K562 (cell line): ENCODE measurements at regions not wholly inside any gene's neighbourhood (a gene's known extent, or its start where the extent isn't known, plus 50 kb on each side); places are given as distances from the start of the nearest gene placed in this dataset.

Experiments used
- ATAC-seq: fragments of 200-7000 bp; cut with Tn5 transposase; 3 replicates; pipeline ENCODE4 v1.9.1; 2020; ENCODE audit warnings: moderate library complexity
- BruUV-seq: library from RNA; stranded (reverse); fragments of 400-500 nt; replicated peaks from 2 replicates; lab custom pipeline; 2021; lab: Mats Ljungman, UMichigan
- CTCF ChIA-PET: fragments of 300-600 bp; formaldehyde crosslinking; extraction: SDS; loops from one replicate; lab custom pipeline; 2021; ENCODE audit warnings: low intra/inter-chr PET ratio; lab: Yijun Ruan, JAX
- POLR2A ChIA-PET: fragments of 300-600, 350-650 bp; sonication (Branson Sonifier 250); formaldehyde crosslinking; extraction: SDS; loops from one replicate; lab custom pipeline; 2021; ENCODE audit warnings: antibody characterized with exemption, inconsistent platforms; lab: Yijun Ruan, JAX
- DNase-seq, 4 experiments: peaks; one replicate each; pipeline versions ENCODE4 v3.0.0 to v3.0.0-alpha.2; 2011 to 2018; ENCODE audit warnings: low spot score in 3 of 4, mixed read lengths in 3 of 4; ENCODE audit errors: extremely low read depth in 1 of 4
- FAIRE-seq: peaks from 2 replicates; lab custom pipeline; 2011; peaks lifted over from hg19 to GRCh38; lab: Jason Lieb, UNC
- H2AFZ ChIP-seq: 2 replicates; pipeline ENCODE4 v1.6.0; 2011; ENCODE audit warnings: low read depth, low read length, control low read depth, inconsistent platforms
- H3K27ac ChIP-seq: fragments of 200-600 bp; 3 replicates; pipeline ENCODE4 v1.8.0; 2011; ENCODE audit warnings: low read depth, mild to moderate bottlenecking, control low read depth, inconsistent platforms, low read length, moderate library complexity, mixed read lengths; ENCODE audit errors: extremely low read depth
- H3K27me3 ChIP-seq, 2 experiments: fragments of 300-600 bp in 1 of 2; 2 replicates in 1 of 2; 3 replicates in 1 of 2; pipeline versions ENCODE4 v1.6.0 to v1.8.0; 2011; ENCODE audit warnings: inconsistent platforms in 2 of 2, low read length in 2 of 2, mild to moderate bottlenecking in 1 of 2, mixed read lengths in 1 of 2, moderate library complexity in 1 of 2; ENCODE audit not compliant: control insufficient read depth in 2 of 2, insufficient read depth in 2 of 2
- H3K36me3 ChIP-seq: fragments of 300-600 bp; 3 replicates; pipeline ENCODE4 v1.8.0; 2011; ENCODE audit warnings: mild to moderate bottlenecking, low read length, inconsistent platforms; ENCODE audit not compliant: control insufficient read depth, insufficient read depth
- H3K4me1 ChIP-seq, 2 experiments: fragments of 200-600 bp in 1 of 2; replicated peaks in 1 of 2; 2 replicates in 1 of 2; 3 replicates in 1 of 2; pipeline versions ENCODE4 v1.5.1 to v1.8.0; 2011; ENCODE audit warnings: inconsistent platforms in 2 of 2, low read length in 2 of 2, mild to moderate bottlenecking in 1 of 2, mixed read lengths in 1 of 2, moderate library complexity in 1 of 2; ENCODE audit not compliant: control insufficient read depth in 2 of 2, insufficient read depth in 2 of 2
- H3K4me2 ChIP-seq: 2 replicates; pipeline ENCODE4 v1.6.1; 2011; ENCODE audit warnings: low read length, control low read depth, inconsistent platforms, mixed read lengths; ENCODE audit not compliant: insufficient read depth
- H3K4me3 ChIP-seq: fragments of 200-600 bp; sonication (generic), shearing (Covaris generic); 2 replicates; pipeline ENCODE4 v1.5.1; 2016; ENCODE audit warnings: control low read depth, inconsistent platforms
- H3K79me2 ChIP-seq: fragments of 200-600 bp; 3 replicates; pipeline ENCODE4 v1.8.0; 2011; ENCODE audit warnings: low read length, inconsistent platforms; ENCODE audit not compliant: control insufficient read depth, insufficient read depth
- H3K9ac ChIP-seq, 2 experiments: 2 replicates each; pipeline versions ENCODE4 v1.6.0 to v1.6.1; 2011; ENCODE audit warnings: low read depth in 2 of 2, low read length in 2 of 2, control low read depth in 1 of 2, inconsistent platforms in 1 of 2, mild to moderate bottlenecking in 1 of 2, mixed read lengths in 1 of 2; ENCODE audit not compliant: insufficient read depth in 1 of 2
- H3K9me1 ChIP-seq: one replicate; pipeline ENCODE4 v1.6.0; 2011; ENCODE audit warnings: inconsistent platforms, mild to moderate bottlenecking, low read length, moderate library complexity; ENCODE audit not compliant: control insufficient read depth, insufficient read depth
- H3K9me3 ChIP-seq: replicated peaks from 2 replicates; pipeline ENCODE4 v1.5.1; 2011; ENCODE audit warnings: low read depth, low read length, inconsistent platforms; ENCODE audit not compliant: control insufficient read depth, insufficient read depth
- H4K20me1 ChIP-seq: replicated peaks from 2 replicates; pipeline ENCODE4 v1.6.1; 2011; ENCODE audit warnings: low read length, inconsistent platforms, mixed read lengths; ENCODE audit not compliant: control insufficient read depth, insufficient read depth
- CAMTA2 ChIP-seq: fragments of 250-450 bp; sonication (Bioruptor Pico); conservative IDR thresholded peaks from 2 replicates; pipeline ENCODE4 v1.5.1; 2022
- CBX8 ChIP-seq: fragments of 200-600 bp; sonication (generic); IDR thresholded peaks from 2 replicates; pipeline ENCODE4 v1.6.1; 2012; ENCODE audit warnings: borderline replicate concordance, mixed run types, low read depth, mild to moderate bottlenecking, moderate library complexity, mixed read lengths, low read length, control low read depth, inconsistent platforms; ENCODE audit not compliant: poor library complexity, severe bottlenecking; ENCODE audit errors: extremely low read depth
- HNRNPUL1 ChIP-seq: fragments of 200-400 bp; formaldehyde crosslinking; IDR thresholded peaks from 2 replicates; pipeline ENCODE4 v1.6.1; 2017; ENCODE audit warnings: low read length
- MYBL2 ChIP-seq, 2 experiments: fragments of 450-650 bp in 1 of 2; sonication (generic) in 1 of 2; formaldehyde crosslinking in 1 of 2; IDR thresholded peaks; 2 replicates each; pipeline versions ENCODE4 v1.6.1 to v1.8.1; 2017 to 2022; ENCODE audit warnings: borderline replicate concordance in 1 of 2, inconsistent platforms in 1 of 2, low read depth in 1 of 2, mild to moderate bottlenecking in 1 of 2, missing genetic modification reagents in 1 of 2, moderate library complexity in 1 of 2
- NELFE ChIP-seq: IDR thresholded peaks from 2 replicates; pipeline ENCODE4 v1.6.1; 2011; ENCODE audit warnings: mild to moderate bottlenecking; ENCODE audit not compliant: insufficient read depth, insufficient read length
- PHF21A ChIP-seq: fragments of 450-650 bp; IDR thresholded peaks from 2 replicates; pipeline ENCODE4 v1.6.1; 2017; ENCODE audit warnings: low read depth, borderline replicate concordance
- SAFB ChIP-seq: fragments of 200-400 bp; formaldehyde crosslinking; IDR thresholded peaks from 2 replicates; pipeline ENCODE4 v1.6.1; 2017; ENCODE audit warnings: low read depth, low read length, borderline replicate concordance
- SMARCC2 ChIP-seq: fragments of 450-650 bp; IDR thresholded peaks from 2 replicates; pipeline ENCODE4 v1.6.1; 2017; ENCODE audit warnings: antibody characterized with exemption, moderate library complexity, mild to moderate bottlenecking, low read depth
- SP1 ChIP-seq: sonication (generic); formaldehyde crosslinking; IDR thresholded peaks from 2 replicates; pipeline ENCODE4 v1.8.1; 2022; ENCODE audit warnings: mild to moderate bottlenecking, missing genetic modification reagents
- YY1 ChIP-seq, 3 experiments: IDR thresholded peaks; 2 replicates each; pipeline ENCODE4 v1.6.1; 2011; ENCODE audit warnings: low read length in 2 of 3, mild to moderate bottlenecking in 2 of 3, moderate library complexity in 2 of 3, borderline replicate concordance in 1 of 3, control low read depth in 1 of 3, low read depth in 1 of 3; ENCODE audit not compliant: insufficient read depth in 3 of 3, insufficient replicate concordance in 2 of 3, control insufficient read depth in 1 of 3, insufficient read length in 1 of 3; ENCODE audit errors: extremely low read depth in 1 of 3
- ZNF431 ChIP-seq: sonication (generic); formaldehyde crosslinking; IDR thresholded peaks from 2 replicates; pipeline ENCODE4 v1.8.0; 2022; ENCODE audit warnings: mild to moderate bottlenecking, missing genetic modification reagents
- ZNF668 ChIP-seq: fragments of 250-450 bp; sonication (Bioruptor Pico); IDR thresholded peaks from 2 replicates; pipeline ENCODE4 v1.8.0; 2022; ENCODE audit warnings: mild to moderate bottlenecking, inconsistent platforms
- ZNF785 ChIP-seq: fragments of 250-450 bp; sonication (Bioruptor Pico); IDR thresholded peaks from 2 replicates; pipeline ENCODE4 v1.4.0; 2020; ENCODE audit warnings: mild to moderate bottlenecking
- WGBS: fragments of 100-300 bp; shearing (Covaris generic); methylation state at CpG from one replicate; pipeline ENCODE4 v1.1.6; 2016; ENCODE audit warnings: low coverage, mixed read lengths; ENCODE audit not compliant: insufficient coverage; ENCODE audit errors: missing lambda C conversion rate; 5-methylcytosine and 5-hydroxymethylcytosine counted together
- in situ Hi-C: fragments of 300-500 bp; cut with MboI; formaldehyde crosslinking; loops from 4 replicates; pipeline ENCODE4 v1.15.0; 2018; ENCODE audit warnings: inconsistent platforms, mixed read lengths
- intact Hi-C: fragments of 100-400 bp; cut with micrococcal nuclease; formaldehyde crosslinking; loops from 2 replicates; pipeline ENCODE4 v1.14.2; 2022
- TF ChIP-seq, protein P1 (sequence below): fragments of 250-450 bp; sonication (Bioruptor Pico); IDR thresholded peaks from 2 replicates; pipeline ENCODE4 v1.8.0; 2021; ENCODE audit warnings: borderline replicate concordance, mild to moderate bottlenecking, moderate library complexity; ENCODE audit not compliant: poor library complexity, severe bottlenecking
- TF ChIP-seq, protein P2 (sequence below), 2 experiments: fragments of 250-450 bp in 1 of 2; fragments of 450-650 bp in 1 of 2; sonication (Bioruptor Pico) in 1 of 2; IDR thresholded peaks; 2 replicates each; pipeline versions ENCODE4 v1.6.1 to v1.8.0; 2016 to 2021; ENCODE audit warnings: mild to moderate bottlenecking in 2 of 2, moderate library complexity in 2 of 2, missing compliant biosample characterization in 1 of 2, missing genetic modification characterization in 1 of 2
- TF ChIP-seq, protein P3 (sequence below), 3 experiments: IDR thresholded peaks in 2 of 3; conservative IDR thresholded peaks in 1 of 3; 2 replicates each; pipeline ENCODE4 v1.5.1; 2011 to 2012; ENCODE audit warnings: low read length in 3 of 3, mild to moderate bottlenecking in 3 of 3, control low read depth in 2 of 3, improper control_type of control experiment in 1 of 3, inconsistent platforms in 1 of 3, low read depth in 1 of 3, mixed read lengths in 1 of 3, moderate library complexity in 1 of 3; ENCODE audit not compliant: insufficient read depth in 2 of 3

- DNase-seq, result no peak
- no peaks in the 10 kb centered on the region for H3K27me3 ChIP-seq
- H3K4me1 ChIP-seq, result no peaks in the 10 kb centered on the region
- H3K9me1 ChIP-seq, result no peaks in the 10 kb centered on the region
- intact Hi-C loops (no loop called here), in situ Hi-C loops (no loop called here)
- no peak overlapping the region for H3K4me2 ChIP-seq
- ChIA-PET POLR2A (no interaction called here), CTCF (no interaction called here)
- no peaks in the 10 kb centered on the region for H3K9me3 ChIP-seq
- ATAC-seq, result no peak
- no peaks in the 10 kb centered on the region for H4K20me1 ChIP-seq
- no peak overlapping the region for H3K9ac ChIP-seq
- no TSS peak for BruUV-seq
- FAIRE-seq, result no peak
- H3K79me2 ChIP-seq, result no peaks in the 10 kb centered on the region
- H3K27ac ChIP-seq, result no peak overlapping the region
- 1% methylated on average over 5 of the region's 5 CpGs for WGBS
- H2AFZ ChIP-seq, result no peak overlapping the region
- no peak overlapping the region for H3K4me3 ChIP-seq
- no peaks in the 10 kb centered on the region for H3K36me3 ChIP-seq
- TF ChIP-seq ZNF431, result no peak
- no peak for TF ChIP-seq CAMTA2
- no peak for TF ChIP-seq SAFB
- TF ChIP-seq SP1 (CRISPR knock-in tag), result no peak
- TF ChIP-seq NELFE, result no peak
- TF ChIP-seq ZNF668 (CRISPR knock-in tag), result no peak
- no peak for TF ChIP-seq ZNF785 (CRISPR knock-in tag)
- no peak for TF ChIP-seq HNRNPUL1
- TF ChIP-seq, protein P1, sequence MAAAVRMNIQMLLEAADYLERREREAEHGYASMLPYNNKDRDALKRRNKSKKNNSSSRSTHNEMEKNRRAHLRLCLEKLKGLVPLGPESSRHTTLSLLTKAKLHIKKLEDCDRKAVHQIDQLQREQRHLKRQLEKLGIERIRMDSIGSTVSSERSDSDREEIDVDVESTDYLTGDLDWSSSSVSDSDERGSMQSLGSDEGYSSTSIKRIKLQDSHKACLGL, result no peak
- no peak for TF ChIP-seq MYBL2 (IDR thresholded peaks at IDR 0.05; ENCODE audit: low read depth)
- no peak for TF ChIP-seq MYBL2 (CRISPR knock-in tag; IDR thresholded peaks at IDR 0.05; ENCODE audit: borderline replicate concordance)
- TF ChIP-seq, protein P2, sequence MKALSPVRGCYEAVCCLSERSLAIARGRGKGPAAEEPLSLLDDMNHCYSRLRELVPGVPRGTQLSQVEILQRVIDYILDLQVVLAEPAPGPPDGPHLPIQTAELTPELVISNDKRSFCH (CRISPR knock-in tag; IDR thresholded peaks at IDR 0.05), result no peak
- TF ChIP-seq, protein P2 (tag; IDR thresholded peaks at IDR 0.05), result no peak
- TF ChIP-seq SMARCC2, result no peak
- TF ChIP-seq, protein P3, sequence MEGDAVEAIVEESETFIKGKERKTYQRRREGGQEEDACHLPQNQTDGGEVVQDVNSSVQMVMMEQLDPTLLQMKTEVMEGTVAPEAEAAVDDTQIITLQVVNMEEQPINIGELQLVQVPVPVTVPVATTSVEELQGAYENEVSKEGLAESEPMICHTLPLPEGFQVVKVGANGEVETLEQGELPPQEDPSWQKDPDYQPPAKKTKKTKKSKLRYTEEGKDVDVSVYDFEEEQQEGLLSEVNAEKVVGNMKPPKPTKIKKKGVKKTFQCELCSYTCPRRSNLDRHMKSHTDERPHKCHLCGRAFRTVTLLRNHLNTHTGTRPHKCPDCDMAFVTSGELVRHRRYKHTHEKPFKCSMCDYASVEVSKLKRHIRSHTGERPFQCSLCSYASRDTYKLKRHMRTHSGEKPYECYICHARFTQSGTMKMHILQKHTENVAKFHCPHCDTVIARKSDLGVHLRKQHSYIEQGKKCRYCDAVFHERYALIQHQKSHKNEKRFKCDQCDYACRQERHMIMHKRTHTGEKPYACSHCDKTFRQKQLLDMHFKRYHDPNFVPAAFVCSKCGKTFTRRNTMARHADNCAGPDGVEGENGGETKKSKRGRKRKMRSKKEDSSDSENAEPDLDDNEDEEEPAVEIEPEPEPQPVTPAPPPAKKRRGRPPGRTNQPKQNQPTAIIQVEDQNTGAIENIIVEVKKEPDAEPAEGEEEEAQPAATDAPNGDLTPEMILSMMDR (IDR thresholded peaks at IDR 0.05 in 2 of 3, conservative IDR thresholded peaks at IDR 0.05 in 1 of 3; ENCODE audit: insufficient read depth in 2 of 3, low read depth in 1 of 3, low read length in 3 of 3), result no peak
- no peak for TF ChIP-seq PHF21A
- TF ChIP-seq CBX8, result no peak
- no peak for TF ChIP-seq YY1 (IDR thresholded peaks at IDR 0.05; ENCODE audit: borderline replicate concordance in 1 of 3, control insufficient read depth in 1 of 3, extremely low read depth in 1 of 3, insufficient read depth in 3 of 3, insufficient read length in 1 of 3, insufficient replicate concordance in 2 of 3, low read depth in 1 of 3, low read length in 2 of 3)
Observed at GRCh38 chr20:40359131-40359912, 329.7 kb downstream of the MAFB start.
